SK-N-MC (cell line): ENCODE measurements at regions not wholly inside any gene's neighbourhood (a gene's known extent, or its start where the extent isn't known, plus 50 kb on each side); places are given as distances from the start of the nearest gene placed in this dataset.

Experiments used
- DNase-seq: peaks from one replicate; pipeline ENCODE4 v3.0.0-alpha.2; 2011; ENCODE audit warnings: low read depth, low spot score
- H3K27ac ChIP-seq: fragments of 200-600 bp; sonication (generic); 2 replicates; pipeline ENCODE4 v1.5.1; 2016; ENCODE audit warnings: mixed run types
- H3K36me3 ChIP-seq: fragments of 200-600 bp; sonication (generic); 2 replicates; pipeline ENCODE4 v1.6.1; 2017; ENCODE audit warnings: antibody characterized with exemption, low read length, mixed read lengths; ENCODE audit not compliant: insufficient read depth
- H3K4me3 ChIP-seq: fragments of 200-600 bp; sonication (generic); 2 replicates; pipeline ENCODE4 v1.5.1; 2016
- H3K9ac ChIP-seq: fragments of 200-600 bp; sonication (generic); 2 replicates; pipeline ENCODE4 v1.8.0; 2017; ENCODE audit warnings: mixed run types, mixed read lengths; ENCODE audit not compliant: insufficient read length
- H3K9me3 ChIP-seq: fragments of 200-600 bp; sonication (generic); 2 replicates; pipeline ENCODE4 v1.6.1; 2017; ENCODE audit warnings: low read depth, mild to moderate bottlenecking, antibody characterized with exemption, low read length, moderate library complexity, mixed read lengths
- EZH2 ChIP-seq: fragments of 200-600 bp; sonication (generic); IDR thresholded peaks from one replicate; pipeline ENCODE4 v1.6.1; 2017; ENCODE audit warnings: antibody characterized with exemption
- FOXP2 ChIP-seq: optimal IDR thresholded peaks from 2 replicates; pipeline ENCODE3; 2011; ENCODE audit warnings: mild to moderate bottlenecking, moderate library complexity; ENCODE audit not compliant: insufficient read depth; ENCODE audit errors: extremely low read length, control extremely low read depth
- POLR2AphosphoS5 ChIP-seq: IDR thresholded peaks from 2 replicates; pipeline ENCODE4 v1.6.1; 2012; ENCODE audit warnings: mild to moderate bottlenecking, low read depth, low read length, borderline replicate concordance

DNA sequence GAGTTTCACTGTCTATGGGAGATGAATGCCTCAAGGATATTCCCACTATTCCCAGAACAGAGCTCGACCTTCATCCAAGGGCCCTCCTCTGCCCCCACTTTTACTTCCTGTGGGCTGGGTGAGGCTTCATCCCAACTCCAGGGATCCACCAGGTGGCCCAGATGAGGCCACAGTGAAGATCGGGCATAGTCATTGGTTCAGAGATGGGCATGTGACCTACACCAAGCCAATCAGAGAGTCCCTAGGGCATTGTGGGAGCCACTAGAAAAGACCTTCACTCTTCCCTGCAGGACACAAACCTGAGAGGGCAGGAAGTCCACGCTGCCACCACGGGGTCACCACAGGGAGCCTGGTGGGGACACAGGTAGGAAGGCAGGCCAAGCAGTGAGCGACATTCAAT lies 72.9 kb upstream of the SLC22A16 start:
- H3K9ac ChIP-seq: no peak overlapping the region
- no peaks in the 10 kb centered on the region; the same call in 1 of the 2 replicates for H3K9me3 ChIP-seq
- no peak overlapping the region for H3K4me3 ChIP-seq
- no peak for DNase-seq
- H3K27ac ChIP-seq: no peak overlapping the region
- no peak for TF ChIP-seq FOXP2
- no peak for TF ChIP-seq POLR2AphosphoS5
- TF ChIP-seq EZH2: no peak
- no peaks in the 10 kb centered on the region for H3K36me3 ChIP-seq

DNA sequence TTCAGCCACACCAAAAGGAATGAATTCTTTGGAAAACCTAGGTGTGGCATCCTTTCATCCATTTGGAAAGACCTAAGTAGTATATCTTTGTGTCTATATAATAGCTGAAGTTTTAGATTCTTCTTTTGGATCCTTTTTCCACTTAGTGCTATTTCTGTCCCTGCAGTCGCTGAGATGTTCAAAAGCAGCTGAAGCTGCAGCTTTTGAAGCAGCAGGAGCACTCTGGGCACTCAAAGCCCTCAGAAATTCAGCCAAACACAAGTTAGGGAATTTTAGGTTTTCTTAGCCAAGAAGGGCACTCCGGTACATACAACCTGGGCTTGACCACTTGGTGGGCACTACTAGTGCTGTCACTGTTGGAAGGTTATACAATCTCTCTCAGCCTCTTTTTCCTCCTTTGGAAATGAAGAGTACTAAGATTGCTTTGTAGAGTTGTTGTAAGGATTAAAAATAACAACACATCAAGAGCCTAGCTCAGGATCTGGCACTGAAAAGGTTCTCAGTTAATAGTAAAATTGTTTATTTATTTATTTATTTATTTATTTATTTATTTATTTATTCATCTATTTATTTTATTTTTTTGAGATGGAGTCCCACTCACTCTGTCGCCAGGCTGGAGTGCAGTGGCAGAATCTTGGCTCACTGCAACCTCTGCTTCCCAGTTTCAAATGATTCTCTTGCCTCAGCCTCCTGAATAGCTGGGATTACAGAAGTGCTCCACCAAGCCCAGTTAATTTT lies 71.9 kb upstream of the SLC22A16 start:
- Histone ChIP-seq H3K9ac (no peak overlapping the region), H3K36me3 (no peaks in the 10 kb centered on the region), H3K9me3 (no peaks in the 10 kb centered on the region; the same call in 1 of the 2 replicates), H3K4me3 (no peak overlapping the region), H3K27ac (no peak overlapping the region)
- TF ChIP-seq FOXP2: no peak
- no peak for TF ChIP-seq POLR2AphosphoS5
- TF ChIP-seq EZH2: no peak
- no peak for DNase-seq

DNA sequence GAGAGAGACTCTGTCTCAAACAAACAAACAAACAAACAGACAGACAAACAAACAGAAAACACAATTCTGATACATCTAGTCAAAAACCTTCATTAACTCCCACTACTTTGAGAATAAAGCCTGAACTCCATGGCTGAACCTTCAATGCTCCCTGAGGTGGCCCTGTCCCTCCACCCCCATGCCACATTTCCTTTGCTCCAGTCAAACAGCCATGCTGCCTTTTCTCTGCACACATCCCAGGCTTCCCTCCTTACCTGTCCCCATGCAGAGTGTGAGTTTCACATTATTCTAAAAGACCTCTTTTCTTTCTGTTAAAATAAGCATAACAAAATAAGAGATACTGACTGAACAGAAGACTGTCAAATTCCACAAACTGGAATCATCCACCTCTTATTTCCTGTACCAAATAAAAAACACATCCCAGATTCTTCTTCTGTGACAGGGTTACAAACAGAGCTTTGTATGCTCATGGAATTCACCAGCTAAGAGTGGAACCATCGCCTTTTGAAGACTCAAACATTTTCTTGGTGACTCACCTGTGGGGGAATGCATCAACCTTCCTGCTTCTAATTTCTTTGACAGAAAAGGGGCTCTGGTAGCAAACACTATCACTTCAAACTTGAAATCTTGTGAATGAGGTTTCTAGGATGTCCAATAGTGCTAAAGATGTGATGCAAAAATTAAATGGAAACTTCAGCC lies 71.0 kb upstream of the SLC22A16 start:
- Histone ChIP-seq H3K27ac (no peak overlapping the region), H3K36me3 (no peaks in the 10 kb centered on the region), H3K9ac (no peak overlapping the region), H3K4me3 (no peak overlapping the region), H3K9me3 (no peaks in the 10 kb centered on the region; the same call in 1 of the 2 replicates)
- TF ChIP-seq POLR2AphosphoS5: no peak
- TF ChIP-seq EZH2: no peak
- no peak for TF ChIP-seq FOXP2
- no peak for DNase-seq

DNA sequence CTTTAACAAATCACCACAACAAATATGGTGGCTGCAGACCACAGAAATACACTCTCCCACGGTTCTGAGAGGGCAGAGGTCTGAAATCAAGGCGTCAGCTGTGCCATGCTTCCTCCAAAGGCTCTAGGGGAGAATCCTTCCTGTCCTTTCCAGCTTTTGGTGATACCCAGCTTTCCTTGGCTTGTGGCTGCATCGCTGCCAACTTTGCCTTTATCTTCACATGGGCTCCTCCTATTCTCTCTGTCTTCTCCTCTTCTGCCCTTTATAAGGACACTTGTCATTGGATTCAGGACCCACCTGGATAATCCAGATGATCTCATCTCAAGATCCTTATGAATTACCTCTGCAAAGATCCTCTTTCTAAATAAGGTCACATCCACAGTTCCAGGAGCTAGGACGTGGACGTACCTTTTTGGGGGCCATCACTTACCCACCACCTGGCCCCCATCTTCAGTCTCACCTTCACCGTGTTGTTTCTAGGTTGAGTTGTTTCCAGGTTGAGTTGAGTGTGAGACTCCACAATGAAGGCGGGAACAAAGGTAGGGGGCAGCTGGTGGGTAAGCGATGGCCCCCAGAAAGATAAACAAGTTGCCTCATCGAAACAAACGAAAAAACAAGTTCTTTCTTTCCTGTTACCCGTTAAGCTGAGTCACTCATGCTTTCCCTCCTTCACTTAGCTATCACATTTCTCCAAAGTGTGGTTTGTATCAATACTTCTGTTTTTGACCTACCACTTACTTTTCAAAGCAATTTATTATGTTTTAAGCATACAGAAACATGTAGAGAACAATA lies 68.9 kb upstream of the SLC22A16 start:
- Histone ChIP-seq H3K9ac (no peak overlapping the region), H3K9me3 (no peaks in the 10 kb centered on the region), H3K4me3 (no peak overlapping the region), H3K27ac (no peak overlapping the region), H3K36me3 (no peaks in the 10 kb centered on the region)
- DNase-seq: no peak
- TF ChIP-seq EZH2: no peak
- no peak for TF ChIP-seq POLR2AphosphoS5
- no peak for TF ChIP-seq FOXP2

DNA sequence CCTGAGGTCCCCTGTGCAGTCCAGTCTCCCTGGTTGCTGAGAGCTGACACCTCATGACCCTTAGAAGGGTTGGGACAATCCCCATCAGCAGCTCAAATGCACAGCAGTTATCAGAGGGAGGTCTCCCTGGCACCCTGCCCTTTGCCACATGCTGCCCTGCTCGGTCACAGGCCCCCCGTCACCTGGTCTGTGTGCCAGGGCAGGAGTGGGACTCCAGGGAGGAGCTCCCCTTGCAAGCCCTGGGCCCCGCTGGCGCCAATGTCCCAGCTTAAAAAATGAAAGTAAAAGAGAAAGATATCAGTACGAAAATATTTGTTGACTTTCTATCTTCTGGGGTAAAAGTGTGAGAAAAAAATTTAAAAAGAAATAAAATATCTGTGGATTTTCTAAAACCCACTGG lies 68.1 kb upstream of the SLC22A16 start:
- DNase-seq: no peak
- no peak overlapping the region for H3K27ac ChIP-seq

DNA sequence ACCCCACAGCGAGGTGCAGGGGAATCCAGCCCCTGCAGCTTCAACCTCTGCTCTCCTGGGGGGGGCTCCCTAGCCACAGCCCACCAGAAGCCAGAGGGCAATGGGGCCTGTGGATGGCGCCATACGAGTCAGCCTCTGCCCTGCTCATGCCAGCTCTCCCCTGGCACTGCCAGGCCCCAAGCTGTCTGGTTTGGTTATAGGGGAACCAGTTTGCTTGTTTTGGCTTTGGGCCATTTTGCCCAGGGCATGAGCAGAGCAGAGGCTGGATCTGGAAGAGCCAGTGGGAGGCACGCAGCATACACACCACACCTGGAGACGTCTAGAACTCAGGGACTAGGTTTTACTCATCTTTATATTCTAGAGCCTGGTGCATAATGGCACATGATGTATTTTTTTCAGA lies 66.7 kb upstream of the SLC22A16 start:
- Histone ChIP-seq H3K36me3 (no peaks in the 10 kb centered on the region), H3K27ac (no peak overlapping the region), H3K9me3 (no peaks in the 10 kb centered on the region), H3K9ac (no peak overlapping the region), H3K4me3 (no peak overlapping the region)
- TF ChIP-seq EZH2: no peak
- TF ChIP-seq POLR2AphosphoS5: no peak
- no peak for TF ChIP-seq FOXP2
- DNase-seq: no peak

More for the DNA sequence above, 68.1 kb upstream of the SLC22A16 start:
- Histone ChIP-seq H3K36me3 (no peaks in the 10 kb centered on the region), H3K9me3 (no peaks in the 10 kb centered on the region), H3K4me3 (no peak overlapping the region), H3K9ac (no peak overlapping the region)
- TF ChIP-seq EZH2 (no peak), FOXP2 (no peak), POLR2AphosphoS5 (no peak)

DNA sequence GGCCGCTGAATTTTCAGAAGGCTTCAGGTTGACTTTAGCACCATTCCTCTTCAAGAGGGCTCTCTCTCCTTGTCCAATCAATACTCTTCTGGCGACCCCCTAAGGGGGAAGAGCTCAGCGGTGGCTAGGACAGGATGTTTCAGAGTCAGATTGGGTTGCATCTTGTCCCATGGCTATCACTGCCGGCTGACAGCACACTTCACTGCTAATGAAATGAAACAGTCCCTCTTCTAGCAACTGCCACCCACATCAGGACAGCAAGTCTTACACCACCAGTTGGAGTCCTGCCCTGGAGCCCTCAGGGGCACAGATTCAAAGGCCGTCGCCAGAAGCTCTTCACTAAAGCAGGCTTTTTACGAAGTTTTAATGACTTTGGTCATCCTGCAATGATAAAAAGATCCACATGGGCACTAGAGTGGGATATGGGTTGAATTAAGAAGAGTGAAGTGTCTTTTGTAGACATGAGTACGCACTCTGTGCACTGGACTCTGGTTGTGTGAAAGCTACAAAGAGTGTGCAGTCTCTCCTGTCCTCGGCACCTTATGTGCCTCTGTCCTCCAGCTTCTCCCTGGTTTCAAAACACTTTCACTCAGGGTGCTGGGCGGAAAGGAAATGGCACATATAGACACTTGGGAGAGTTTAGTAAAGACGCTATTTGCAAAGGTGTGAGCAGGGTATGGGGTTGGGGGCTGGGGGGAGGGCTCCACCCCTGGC lies 66.1 kb upstream of the SLC22A16 start:
- Histone ChIP-seq H3K4me3 (no peak overlapping the region), H3K36me3 (no peaks in the 10 kb centered on the region), H3K27ac (no peak overlapping the region), H3K9ac (no peak overlapping the region), H3K9me3 (no peaks in the 10 kb centered on the region)
- DNase-seq: no peak
- no peak for TF ChIP-seq EZH2
- TF ChIP-seq FOXP2: no peak
- TF ChIP-seq POLR2AphosphoS5: no peak
